Stimulated activated CD8-positive, alpha-beta memory T cell treated with anti-CD3 and anti-CD28 coated beads, Interleukin-7, amount 100 ng/mL, for 4 hours (primary cell): ENCODE measurements at regions not wholly inside any gene's neighbourhood (a gene's known extent, or its start where the extent isn't known, plus 50 kb on each side); places are given as distances from the start of the nearest gene placed in this dataset.

ENCODE experiments used
- DNase-seq, 2 donors: peaks; one replicate each; pipeline ENCODE4 v3.0.0-alpha.2; 2020; ENCODE audit warnings: low read depth in 2 of 2

DNA sequence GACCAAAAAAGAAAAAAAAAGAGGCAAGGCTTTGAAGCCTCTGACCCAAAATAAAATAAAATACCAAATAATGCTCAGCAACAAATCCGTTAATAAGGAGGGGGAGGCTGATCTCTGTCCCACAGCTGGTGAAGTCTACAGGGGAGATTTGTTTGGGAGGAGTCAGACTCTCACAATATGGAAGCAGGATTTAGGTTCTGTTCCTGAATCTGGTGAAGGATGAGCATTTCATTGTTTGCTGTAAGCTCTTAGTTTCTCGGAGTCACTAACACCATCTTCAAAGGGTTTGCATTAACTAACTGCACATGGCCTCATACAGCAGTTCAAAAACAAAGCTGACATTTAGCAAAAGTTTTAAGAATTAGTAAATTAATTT lies 339.4 kb upstream of the TNP1 start:
- DNase-seq: no peak

DNA sequence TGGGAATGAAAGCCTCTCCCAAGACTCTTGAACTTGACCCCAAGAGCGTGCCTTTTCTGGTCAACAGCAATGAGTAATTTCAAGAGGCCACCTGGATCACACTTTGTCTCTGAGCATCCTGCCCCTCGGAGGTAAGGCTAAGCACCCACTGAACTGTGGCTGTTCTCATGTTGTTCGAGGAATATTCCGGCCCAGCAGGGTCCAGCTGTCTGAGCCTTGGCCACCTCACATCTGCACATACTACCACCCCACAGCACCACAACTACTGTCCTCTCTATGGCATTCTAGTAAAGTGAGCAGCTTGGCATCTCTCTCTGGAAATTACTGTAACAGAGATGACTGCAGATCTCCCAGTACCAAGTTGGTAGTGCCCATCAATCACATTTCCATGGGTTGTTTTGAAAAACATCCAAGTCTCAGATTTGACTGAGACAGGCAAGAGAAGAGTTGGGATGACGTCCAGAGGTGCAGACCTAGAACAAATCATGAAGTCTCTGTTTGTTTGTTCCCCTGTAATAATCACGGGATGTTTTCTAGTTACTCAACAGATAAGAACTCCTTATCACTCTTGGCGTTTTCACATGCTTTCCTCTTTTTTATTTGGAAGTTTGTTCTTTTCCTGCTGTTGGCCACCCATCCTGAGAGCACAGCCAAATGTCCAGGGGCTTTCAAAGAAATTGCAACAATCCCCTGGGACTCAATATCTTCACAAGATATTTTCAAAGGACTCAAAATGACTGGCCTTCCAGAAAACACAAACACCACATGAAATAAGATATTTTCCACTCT lies 336.0 kb upstream of the TNP1 start:
- DNase-seq: no peak

DNA sequence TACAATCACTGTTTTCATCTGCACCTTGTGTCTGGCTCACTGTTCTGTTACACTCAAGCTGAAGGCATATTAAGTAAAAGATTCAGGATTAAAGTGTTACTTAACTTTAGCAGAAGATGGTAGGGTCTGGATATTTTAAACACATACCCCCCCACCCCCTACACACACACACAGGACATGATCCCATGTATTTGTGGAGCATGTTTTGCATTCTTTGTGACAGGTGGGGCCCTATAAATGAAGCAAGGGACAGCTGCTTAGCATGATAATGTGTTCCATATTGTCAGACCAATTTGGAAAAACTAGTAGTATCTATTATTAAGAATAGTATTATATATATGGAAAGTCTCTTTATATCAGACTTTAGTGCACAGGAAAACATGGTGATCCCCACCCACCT lies 335.2 kb upstream of the TNP1 start:
- no peak for DNase-seq

DNA sequence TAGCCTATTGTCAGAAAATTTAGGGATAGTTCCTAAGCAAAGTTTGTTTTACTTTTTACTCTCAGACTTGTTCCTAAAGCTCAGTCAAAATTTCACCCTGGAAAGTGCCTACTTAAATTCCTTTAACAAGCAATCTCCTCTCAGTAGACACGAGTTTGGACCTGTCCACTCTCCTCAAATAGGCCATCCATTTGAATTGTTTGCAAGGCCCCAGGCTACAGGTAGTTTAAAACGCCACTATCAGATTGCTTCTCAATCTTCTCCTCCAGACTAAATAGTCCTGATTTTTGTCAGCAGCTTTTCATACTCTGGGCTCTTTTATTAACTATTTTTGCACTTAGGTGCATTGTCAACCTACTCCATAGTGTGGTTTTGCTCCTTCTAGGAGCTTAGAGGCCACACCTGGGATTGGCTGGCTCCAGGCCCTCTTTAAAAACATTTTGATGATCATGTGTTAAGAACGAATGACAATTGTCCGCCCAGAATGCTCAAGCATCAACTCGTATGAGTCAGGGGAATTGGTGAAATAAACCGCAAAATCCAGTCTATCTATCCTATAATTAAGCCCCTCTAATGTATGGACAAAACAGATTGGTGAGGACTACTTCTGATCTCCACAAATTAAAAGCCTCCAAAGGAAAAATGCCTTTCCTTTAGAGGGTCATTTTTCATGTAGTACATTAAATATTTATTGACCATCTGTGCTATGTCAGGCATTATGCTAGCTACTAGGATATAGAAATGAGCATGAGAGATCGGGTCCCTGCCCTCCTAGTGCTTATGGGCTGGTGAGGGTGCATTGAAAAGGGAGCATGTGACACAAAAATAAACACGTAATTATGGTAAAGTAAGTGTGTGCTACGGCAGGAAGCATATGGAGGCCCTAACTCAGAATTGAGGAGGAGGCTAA lies 333.8 kb upstream of the TNP1 start:
- DNase-seq: no peak

DNA sequence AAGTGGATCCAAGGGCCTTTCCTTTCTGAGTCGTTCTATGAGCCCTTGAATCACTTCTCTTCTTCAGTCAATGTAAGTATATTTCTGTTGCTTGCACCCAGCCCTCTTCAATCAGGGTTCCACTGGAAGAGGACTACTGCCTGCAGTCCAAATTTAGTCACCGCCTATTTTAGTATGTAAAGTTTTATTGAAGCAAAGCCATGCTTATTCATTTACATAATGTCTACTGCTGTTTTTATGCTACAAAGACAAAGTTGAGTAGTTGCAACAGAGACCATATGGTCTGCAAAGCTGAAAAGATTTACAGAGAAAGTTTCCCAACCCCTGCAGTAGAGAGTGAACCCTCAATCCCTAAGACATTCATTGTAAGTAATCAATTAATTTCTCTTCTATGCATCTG lies 332.5 kb upstream of the TNP1 start:
- DNase-seq: no peak

DNA sequence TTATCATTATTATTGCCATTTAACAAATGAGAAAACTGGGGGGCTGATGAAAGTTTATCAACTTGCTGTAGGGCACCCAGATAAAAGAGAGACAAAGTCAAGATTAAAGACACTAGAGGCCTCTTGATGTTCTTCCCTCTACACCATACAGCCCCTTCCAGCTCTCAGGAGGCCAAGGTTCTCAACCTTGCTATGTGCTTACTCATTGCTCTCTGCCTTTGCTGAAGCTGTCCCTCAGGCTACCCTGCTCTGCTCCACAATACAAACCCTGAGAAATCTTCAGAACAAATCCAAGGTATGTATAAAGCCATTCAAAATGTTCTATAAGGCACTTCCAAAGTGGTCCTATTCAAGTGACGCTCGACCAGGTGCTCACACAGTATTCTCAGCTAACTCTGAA lies 329.9 kb upstream of the TNP1 start:
- no peak for DNase-seq

DNA sequence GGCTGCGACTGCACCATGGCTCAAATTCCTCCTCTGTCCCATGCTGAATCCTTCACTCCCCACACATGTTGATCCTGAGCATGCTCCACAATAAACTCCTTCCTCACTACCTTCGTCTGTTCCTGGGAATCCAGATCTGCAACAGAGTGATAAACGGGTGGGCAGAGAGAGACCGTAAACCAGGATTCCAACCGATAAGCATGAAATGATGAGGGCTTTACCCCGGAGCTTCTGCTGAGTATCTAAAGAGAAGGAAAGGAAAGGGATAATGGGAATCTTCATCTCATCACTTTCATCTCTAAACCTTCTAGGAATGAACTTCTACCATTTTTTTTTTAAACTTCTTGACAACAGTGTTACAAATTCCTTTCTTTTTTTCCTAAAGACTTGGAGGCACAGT lies 329.3 kb upstream of the TNP1 start:
- no peak for DNase-seq

DNA sequence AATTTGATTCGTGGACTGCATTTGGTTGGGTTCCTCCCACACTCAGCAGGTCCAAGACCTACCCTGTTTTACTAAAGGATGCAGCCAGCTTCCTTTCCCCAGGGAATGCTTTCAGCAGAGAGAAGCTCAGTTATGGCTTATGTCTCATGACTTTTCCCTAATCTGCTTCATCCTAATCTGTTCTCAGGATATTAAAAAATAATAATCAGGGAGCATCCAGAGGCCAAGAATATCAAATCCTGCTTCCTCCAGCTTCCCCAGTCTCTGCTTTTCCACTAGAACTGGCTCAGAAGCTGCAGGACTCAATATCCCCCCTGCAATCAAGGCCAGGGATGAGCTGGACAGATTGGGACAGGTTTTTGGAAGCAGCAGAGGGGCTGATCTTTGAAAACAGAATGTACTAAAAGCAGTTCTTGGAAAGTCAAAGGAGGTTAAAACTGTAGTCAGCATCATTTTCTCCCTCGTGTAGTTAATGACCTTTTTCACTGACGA lies 326.9 kb upstream of the TNP1 start:
- no peak for DNase-seq

DNA sequence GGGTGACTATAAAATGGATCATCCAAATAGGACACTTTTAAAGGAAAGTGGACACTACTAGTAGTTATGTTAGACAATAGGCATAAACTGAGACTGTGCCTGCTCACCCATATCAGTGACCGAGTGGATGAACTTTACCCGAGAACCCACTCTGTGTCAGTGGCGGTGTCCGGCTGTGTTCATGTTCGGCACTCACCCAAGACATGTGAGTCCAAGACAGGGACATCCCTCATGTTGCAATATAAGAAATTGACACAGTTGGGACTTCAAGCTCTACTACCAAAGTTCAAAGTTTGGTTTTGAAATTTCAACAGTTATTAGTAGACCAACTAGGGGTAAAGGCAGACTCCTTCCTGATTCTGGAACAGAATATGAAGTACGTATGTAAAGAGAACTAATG lies 326.3 kb upstream of the TNP1 start:
- no peak for DNase-seq

DNA sequence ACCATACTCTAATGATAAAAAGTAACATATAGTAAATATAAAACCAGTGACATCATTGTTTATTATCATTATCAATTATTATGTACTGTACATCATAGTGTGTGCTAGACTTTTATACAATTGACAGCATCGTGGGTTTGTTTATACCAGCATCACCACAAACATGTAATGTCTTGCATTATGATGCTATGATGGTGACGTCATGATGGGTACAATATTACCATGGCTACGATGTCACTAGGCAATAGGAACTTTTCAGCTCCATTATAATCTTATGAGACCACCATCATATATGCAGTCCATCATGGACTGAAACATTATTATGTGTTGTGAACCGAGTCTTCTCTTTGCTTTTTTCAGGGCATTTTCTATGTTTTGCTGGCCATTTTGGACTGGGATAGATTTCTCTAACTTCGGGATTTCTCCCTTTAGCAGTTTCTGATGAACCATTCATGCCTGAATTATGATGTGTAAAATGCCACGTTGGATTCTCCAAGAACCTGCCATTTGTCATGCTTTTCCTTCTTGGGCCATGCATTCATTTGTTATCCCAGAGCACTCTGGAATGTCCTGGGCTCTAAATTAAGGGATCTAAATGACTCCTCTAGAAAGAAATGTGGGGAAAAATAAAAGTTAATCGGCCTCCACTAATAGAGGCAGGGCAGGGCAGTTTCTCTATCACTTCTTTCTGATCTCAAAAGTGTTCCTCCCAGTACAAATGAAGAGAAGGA lies 325.6 kb upstream of the TNP1 start:
- no peak for DNase-seq

DNA sequence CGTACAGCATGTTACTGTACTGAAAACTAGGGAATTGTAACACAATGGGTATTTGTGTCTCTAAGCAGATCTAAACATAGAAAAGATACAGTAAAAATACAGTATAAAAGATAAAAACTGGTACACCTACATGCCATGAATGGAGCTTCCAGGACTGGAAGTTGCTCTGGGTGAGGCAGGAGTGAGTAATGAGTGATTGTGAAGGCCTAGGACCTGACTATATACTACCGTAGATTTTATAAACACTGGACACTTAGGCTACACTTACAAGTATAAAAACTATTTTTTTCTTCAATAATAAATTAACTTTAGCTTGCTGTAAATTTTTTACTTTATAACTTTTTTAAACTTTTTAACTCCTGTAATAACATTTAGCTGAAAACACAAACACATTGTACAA lies 324.4 kb upstream of the TNP1 start:
- DNase-seq: no peak

DNA sequence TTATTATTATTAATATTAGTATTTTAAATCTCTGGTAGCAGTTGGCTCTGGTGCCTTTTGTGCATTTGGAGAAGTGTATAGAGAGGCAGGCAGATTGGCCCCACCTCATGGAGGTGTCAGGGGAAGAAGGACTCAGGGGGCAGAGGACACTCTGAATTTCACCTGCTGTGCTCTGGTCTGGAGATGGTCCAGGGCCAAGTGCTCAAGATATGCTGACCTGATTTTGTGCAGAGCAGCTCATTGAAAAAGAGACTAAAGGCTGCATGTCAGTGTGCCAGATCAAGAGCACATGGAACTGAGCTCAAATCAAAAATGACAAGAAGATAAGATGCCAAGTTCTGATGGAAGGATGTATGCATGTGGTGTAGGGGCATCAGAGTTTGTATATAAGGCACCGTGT lies 323.6 kb upstream of the TNP1 start:
- no peak for DNase-seq

DNA sequence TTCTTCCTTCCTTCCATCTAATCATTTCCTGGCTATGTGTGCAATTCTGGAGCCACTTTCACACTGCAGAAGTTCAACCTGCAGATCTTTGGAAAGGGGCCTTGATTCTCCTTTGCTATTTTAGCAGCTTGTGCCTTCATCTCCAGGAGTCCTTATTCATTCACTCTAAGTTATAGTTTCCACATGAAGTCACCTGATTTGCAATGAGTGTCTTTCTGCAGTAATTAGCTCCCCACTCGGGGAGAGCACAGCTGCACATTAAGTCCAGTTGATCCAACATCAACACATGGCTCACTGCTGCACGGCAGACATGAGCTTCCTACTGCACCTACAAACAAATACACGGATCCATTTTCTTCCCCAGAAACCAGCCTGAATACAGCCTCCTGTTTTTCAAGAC lies 323.1 kb upstream of the TNP1 start:
- DNase-seq: no peak

DNA sequence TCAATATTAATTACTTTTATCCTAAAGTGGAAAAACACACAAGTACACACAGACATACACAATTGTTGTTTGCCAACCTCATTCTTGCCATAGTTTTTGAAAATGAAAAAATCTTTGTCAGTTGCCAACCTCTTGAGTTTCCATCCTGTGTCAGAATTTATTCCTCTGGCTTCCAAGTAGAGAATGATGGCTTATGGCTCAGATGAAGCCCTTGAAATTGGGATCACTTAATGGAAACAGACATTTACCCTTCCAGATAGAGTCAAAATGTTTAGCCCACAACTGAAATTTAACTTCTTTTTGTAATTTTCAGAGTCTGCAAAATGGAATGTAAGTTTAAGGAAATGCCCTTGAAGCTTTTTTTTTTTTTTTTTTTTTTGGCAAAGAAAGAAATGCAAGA lies 321.6 kb upstream of the TNP1 start:
- no peak for DNase-seq

DNA sequence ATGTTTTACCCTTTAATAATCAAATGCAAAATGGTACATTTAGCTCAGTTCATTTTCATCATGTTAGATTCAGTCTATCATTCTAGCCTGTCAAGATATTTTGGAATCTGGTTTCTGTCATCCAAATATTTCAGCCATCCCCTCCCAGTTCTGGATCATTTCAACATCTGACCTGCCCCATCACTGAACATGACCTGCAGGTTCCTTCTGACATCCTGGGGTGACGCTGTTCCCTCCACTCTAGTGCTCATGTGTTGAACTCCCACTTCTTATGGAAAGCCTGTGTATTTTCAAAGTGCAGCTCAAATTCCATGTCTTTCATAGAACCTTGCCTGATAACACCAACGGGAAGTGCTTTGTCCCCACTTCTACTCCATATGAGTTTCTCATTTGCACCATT lies 320.0 kb upstream of the TNP1 start:
- no peak for DNase-seq

DNA sequence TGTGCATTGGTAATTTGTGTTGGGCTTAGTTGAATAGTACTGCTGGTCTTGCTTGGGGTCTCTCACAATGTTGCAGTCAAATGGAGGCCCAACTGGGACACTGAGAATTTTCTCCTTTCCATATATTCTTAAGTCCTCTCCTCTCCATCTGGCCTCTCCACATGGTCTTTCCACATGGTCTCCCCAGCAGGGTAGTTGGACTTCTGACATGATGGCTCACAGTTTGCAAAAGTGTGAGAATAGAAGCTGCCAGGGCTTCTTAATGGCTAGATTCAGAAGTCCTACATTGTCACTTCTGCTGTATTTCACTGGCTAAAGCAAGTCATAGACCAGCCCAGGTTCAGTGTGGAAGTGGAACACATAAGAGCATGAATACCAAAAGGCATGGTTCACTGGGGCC lies 318.5 kb upstream of the TNP1 start:
- DNase-seq: no peak

DNA sequence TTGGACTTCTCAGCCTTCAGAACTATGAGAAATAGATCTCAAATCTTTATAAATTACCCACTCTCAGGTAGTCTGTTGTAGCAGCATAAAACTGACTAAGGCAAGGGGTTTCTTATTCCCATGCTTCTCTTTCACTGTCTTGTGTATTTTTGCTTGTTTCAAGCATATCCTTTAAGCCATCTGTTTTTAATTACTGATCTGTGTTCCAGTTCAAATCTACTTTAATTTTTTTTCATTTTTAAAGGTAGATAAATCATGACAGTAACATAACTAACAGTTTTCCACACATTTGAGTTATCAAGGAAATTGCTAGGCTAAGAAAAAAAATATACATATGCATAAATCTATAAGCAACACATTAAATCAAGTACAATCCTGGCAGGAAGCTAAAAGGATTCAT lies 317.9 kb upstream of the TNP1 start:
- DNase-seq: no peak

DNA sequence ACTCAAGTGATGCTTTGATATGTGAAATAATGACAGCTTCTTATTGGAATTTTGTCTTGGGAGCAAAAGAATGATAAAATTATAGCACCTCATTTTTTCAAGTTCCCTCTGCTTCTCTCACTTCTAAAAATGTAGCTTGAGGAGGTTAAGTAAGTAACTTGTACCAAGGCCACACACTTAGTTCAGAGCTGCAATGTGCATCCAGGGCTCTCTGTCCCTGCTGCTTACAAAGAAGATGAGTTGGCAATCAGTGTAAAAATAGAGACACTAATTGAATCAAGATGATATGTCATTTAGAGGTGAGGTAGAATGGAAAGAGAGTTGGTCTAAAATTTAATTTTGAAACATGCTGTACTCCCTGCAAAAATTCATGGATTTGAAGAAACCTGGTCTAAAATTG lies 312.0 kb upstream of the TNP1 start:
- DNase-seq: no peak

DNA sequence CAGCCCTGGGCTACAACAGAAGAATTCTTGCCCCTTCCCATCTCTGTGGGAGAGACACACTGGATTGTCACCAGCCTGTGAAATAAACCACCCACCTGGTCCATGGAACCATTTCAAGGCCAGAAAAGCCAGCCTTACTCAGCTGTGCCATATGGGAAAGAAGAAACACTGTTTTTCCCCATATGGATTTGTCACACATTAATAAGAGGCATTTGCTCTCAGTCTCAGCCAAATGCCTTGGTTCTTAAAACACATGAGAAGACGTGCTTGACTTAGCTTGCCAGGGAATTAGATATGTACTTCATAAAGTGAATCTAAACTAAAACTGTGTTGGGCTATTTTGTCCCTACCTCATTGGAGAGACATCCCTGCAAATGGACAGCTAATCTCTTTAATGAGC lies 308.6 kb upstream of the TNP1 start:
- no peak for DNase-seq

DNA sequence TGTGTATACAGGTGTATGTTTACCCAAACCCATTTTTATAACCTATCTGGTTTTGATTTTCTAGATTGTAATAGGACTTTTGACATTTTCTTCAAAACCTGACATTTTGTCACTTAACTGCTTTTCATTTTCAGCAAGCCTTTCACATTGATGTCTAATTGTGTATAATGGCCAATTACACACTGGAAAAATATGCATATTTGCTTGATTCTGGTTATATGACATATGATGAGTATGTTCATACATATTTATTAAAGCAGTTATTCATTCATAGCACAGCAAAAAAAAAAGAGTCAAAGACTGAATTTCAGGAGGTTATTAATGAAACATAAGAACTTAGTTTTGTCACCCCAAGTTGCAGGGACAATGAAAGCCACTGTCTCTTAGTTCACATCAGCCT lies 307.7 kb upstream of the TNP1 start:
- no peak for DNase-seq

DNA sequence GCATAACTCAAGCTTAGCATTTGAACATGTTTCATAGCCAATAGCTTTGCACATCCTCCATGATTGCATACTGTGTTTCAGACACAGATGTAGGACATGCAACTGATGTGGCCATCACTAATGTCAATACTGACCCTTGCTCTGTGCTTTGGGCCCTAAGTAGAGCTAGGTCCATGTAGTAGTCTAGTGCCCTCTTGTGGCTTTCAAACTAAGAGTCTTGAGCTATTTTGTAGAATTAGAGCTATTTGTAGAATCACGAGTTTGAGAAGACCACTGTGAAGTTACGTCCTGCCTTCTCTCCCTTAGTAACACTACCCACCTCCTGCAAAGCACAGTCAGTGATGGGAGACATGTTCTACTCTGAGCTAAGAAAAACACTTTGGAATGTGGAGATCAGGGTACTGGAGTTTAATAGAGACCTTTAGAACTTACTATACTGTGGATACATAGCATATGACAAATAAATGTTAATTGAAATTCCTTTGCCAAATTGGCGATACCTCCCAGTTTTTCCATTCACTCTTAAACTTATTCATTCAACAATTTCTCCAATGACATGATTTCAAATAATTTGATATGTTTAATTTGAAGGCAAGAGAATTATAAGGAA lies 306.5 kb upstream of the TNP1 start:
- no peak for DNase-seq

DNA sequence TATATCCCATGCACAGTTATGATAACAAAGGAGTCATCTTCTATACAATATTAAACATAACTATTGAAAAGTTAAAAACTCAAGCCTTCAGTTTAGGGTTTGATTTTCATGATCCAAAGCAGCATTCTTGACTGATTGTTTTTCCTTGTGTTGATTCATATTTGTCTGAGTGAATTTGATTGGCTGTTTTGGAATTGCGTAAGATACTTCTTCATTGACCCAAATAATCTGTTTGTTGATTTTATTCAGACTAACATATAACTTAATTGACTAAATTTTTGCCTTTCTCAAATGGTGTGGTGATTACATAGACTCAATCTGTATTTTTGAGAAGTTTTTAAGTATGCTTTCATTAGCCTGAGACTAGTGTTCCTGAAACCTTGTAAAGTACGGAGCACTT lies 305.7 kb upstream of the TNP1 start:
- no peak for DNase-seq
